ENCODE measurements at regions not wholly inside any gene's neighbourhood (a gene's known extent, or its start where the extent isn't known, plus 50 kb on each side); places are given as distances from the start of the nearest gene placed in this dataset.

- no peak for TF ChIP-seq CTCF (IDR thresholded peaks at IDR 0.05; ENCODE audit: poor library complexity, severe bottlenecking)
- TF ChIP-seq EZH2 (IDR thresholded peaks at IDR 0.05; ENCODE audit: borderline replicate concordance, insufficient read depth, low read length, poor library complexity, severe bottlenecking) = no peak
- TF ChIP-seq EP300 (conservative IDR thresholded peaks at IDR 0.05; ENCODE audit: poor library complexity, severe bottlenecking) = no peak
Measured at GRCh38 chr14:81974543-81974942, 440.9 kb upstream of the SEL1L start.
